Testis (tissue), 2 donors: ENCODE measurements at regions not wholly inside any gene's neighbourhood (a gene's known extent, or its start where the extent isn't known, plus 50 kb on each side); places are given as distances from the start of the nearest gene placed in this dataset.
"Not testable (repeated sequence)": the region's sequence is repeated elsewhere in the genome, so short reads cannot be mapped to it uniquely, and the experiment has no call there.

Experiments used
- DNase-seq: peaks from one replicate; pipeline ENCODE4 v3.0.0-alpha.2; 2019
- H3K27ac ChIP-seq, 2 donors: fragments of 200-600 bp; sonication (generic); one replicate each; pipeline ENCODE4 v1.5.1; 2019
- H3K27me3 ChIP-seq: fragments of 200-600 bp; sonication (generic); one replicate; pipeline ENCODE4 v1.5.1; 2019
- H3K36me3 ChIP-seq: fragments of 200-600 bp; sonication (generic); one replicate; pipeline ENCODE4 v1.5.1; 2017; ENCODE audit warnings: low read depth; ENCODE audit errors: missing control alignments
- H3K4me1 ChIP-seq: fragments of 200-600 bp; sonication (generic); one replicate; pipeline ENCODE4 v1.5.1; 2019
- H3K4me3 ChIP-seq, 2 donors: fragments of 200-600 bp; sonication (generic); one replicate each; pipeline ENCODE4 v1.5.1; 2017 to 2019
- H3K9me3 ChIP-seq: fragments of 200-600 bp; sonication (generic); one replicate; pipeline ENCODE4 v1.5.1; 2017
- POLR2A ChIP-seq: fragments of 450-650 bp; IDR thresholded peaks from one replicate; pipeline ENCODE4 v1.6.1; 2017; ENCODE audit warnings: antibody characterized with exemption, mild to moderate bottlenecking, moderate library complexity
- WGBS, 2 donors: methylation state at CpG; one replicate each; pipeline ENCODE4 v1.1.5; 2018; 5-methylcytosine and 5-hydroxymethylcytosine counted together
- intact Hi-C: fragments of 100-400 bp; cut with DNase I; formaldehyde crosslinking; loops from one replicate; pipeline ENCODE4 v1.15.1; 2023; ENCODE audit warnings: low total_unique reads
- TF ChIP-seq, protein P1 (sequence below), 3 experiments: fragments of 450-650 bp in 2 of 3; fragments of 200-600 bp in 1 of 3; sonication (generic) in 1 of 3; IDR thresholded peaks; one replicate each; pipeline ENCODE4 v1.5.1; 2016 to 2019; ENCODE audit warnings: antibody characterized with exemption in 3 of 3, mild to moderate bottlenecking in 2 of 3, moderate library complexity in 1 of 3

DNA sequence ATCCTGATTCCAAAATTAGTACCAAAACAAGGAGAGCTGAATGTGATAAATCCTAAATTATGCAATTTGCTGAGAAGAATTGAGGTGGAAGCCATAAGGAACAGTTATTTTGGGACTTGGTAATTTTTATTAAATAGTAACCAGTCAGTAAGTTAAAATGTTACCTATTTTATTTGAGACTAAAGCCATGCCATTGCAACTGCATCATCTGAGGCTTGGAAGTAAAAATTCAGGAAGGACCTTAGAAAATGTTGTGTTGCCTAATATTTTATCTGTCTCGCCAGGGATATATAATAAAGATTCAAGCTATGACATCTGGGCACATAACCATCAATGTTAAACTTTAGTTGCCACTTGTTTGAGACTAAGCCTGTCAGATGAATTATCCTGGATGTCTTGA is 341.3 kb upstream of the MAGEB16 start:
- H3K9me3 ChIP-seq: no peaks in the 10 kb centered on the region
- H3K36me3 ChIP-seq: no peaks in the 10 kb centered on the region
- intact Hi-C loops: no loop called here
- WGBS, 2 donors: 94 to 100% methylated on average over 1 of the region's 1 CpG
- TF ChIP-seq, protein P1, sequence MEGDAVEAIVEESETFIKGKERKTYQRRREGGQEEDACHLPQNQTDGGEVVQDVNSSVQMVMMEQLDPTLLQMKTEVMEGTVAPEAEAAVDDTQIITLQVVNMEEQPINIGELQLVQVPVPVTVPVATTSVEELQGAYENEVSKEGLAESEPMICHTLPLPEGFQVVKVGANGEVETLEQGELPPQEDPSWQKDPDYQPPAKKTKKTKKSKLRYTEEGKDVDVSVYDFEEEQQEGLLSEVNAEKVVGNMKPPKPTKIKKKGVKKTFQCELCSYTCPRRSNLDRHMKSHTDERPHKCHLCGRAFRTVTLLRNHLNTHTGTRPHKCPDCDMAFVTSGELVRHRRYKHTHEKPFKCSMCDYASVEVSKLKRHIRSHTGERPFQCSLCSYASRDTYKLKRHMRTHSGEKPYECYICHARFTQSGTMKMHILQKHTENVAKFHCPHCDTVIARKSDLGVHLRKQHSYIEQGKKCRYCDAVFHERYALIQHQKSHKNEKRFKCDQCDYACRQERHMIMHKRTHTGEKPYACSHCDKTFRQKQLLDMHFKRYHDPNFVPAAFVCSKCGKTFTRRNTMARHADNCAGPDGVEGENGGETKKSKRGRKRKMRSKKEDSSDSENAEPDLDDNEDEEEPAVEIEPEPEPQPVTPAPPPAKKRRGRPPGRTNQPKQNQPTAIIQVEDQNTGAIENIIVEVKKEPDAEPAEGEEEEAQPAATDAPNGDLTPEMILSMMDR (IDR thresholded peaks at IDR 0.05): no peak
- no peak for TF ChIP-seq POLR2A
- no peaks in the 10 kb centered on the region for H3K27me3 ChIP-seq
- no peak overlapping the region for H3K27ac ChIP-seq
- DNase-seq: no peak
- H3K4me3 ChIP-seq: no peak overlapping the region
- no peaks in the 10 kb centered on the region for H3K4me1 ChIP-seq

DNA sequence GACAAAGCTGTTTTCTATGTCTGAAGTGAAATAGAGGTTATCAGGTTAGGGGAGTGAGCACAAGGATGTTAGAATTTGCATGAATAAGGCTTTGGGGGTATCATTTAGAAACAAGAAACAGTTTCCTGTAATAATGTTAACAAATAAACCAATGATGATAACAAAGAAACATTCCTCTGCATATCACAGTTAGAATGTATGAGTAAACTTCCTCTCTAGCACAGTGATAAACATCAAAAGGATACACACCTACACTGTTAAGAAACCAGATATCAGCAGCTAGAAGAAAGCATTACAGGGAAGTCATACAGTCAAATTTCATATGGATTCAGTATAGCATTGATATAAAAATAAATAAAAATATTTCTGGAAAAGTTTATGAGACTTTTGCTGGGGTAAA is 340.0 kb upstream of the MAGEB16 start:
- H3K36me3 ChIP-seq: no peaks in the 10 kb centered on the region
- no peak for DNase-seq
- no peak overlapping the region for H3K27ac ChIP-seq
- no peaks in the 10 kb centered on the region for H3K9me3 ChIP-seq
- intact Hi-C loops: no loop called here
- no peak for TF ChIP-seq POLR2A
- TF ChIP-seq, protein P1 (IDR thresholded peaks at IDR 0.05): no peak
- no peaks in the 10 kb centered on the region for H3K27me3 ChIP-seq
- H3K4me3 ChIP-seq: no peak overlapping the region
- no peaks in the 10 kb centered on the region for H3K4me1 ChIP-seq

DNA sequence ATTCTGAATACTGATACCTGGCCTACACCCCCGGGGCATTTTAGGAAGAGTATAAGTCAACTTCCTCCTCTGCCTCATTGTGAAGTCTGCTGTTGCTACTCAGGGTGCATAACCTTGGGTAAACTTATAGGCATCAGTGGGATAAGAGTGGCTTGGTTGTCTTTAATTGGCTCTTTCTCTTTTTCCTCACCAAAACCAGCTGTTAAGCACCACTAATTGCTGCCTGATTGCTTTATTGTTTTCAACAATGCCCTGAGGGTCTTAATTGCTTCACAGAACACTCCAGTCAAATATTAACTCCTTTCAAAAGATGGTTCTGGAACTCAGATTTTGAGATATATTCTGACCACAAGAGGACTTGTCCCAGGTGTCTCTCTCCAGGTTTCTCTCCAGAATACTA is 337.0 kb upstream of the MAGEB16 start:
- H3K27ac ChIP-seq: no peak overlapping the region
- intact Hi-C loops: no loop called here
- no peaks in the 10 kb centered on the region for H3K9me3 ChIP-seq
- TF ChIP-seq, protein P1 (IDR thresholded peaks at IDR 0.05): no peak
- TF ChIP-seq POLR2A: no peak
- DNase-seq: no peak
- H3K4me3 ChIP-seq: no peak overlapping the region
- WGBS, 2 donors: 86 to 100% methylated on average over 1 of the region's 1 CpG
- no peaks in the 10 kb centered on the region for H3K27me3 ChIP-seq
- H3K36me3 ChIP-seq: no peaks in the 10 kb centered on the region
- H3K4me1 ChIP-seq: no peaks in the 10 kb centered on the region

DNA sequence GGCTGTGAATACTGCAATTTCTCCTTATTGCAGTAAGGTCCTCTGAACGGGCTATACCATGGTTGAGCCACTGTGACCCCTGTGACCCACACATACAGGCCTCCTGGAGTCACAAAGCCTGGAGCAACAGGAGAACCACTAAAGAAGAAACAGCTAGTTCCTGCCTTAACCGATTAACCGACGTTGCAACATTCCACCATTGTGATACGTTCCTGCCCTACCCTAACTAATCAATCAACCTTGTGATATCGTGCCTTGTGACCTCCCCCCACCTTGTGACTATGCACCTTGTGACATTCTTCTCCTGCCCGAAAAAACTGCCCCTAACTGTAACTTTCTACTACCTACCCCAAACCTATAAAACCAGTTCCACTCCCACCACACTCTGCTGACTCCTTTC is 301.5 kb upstream of the MAGEB16 start:
- DNase-seq, H3K27me3 ChIP-seq, H3K36me3 ChIP-seq, intact Hi-C loops, H3K4me1 ChIP-seq, H3K4me3 ChIP-seq, H3K27ac ChIP-seq, H3K9me3 ChIP-seq: not testable (repeated sequence)
- WGBS, 2 donors: 49 to 68% methylated on average over 7 of the region's 7 CpGs

DNA sequence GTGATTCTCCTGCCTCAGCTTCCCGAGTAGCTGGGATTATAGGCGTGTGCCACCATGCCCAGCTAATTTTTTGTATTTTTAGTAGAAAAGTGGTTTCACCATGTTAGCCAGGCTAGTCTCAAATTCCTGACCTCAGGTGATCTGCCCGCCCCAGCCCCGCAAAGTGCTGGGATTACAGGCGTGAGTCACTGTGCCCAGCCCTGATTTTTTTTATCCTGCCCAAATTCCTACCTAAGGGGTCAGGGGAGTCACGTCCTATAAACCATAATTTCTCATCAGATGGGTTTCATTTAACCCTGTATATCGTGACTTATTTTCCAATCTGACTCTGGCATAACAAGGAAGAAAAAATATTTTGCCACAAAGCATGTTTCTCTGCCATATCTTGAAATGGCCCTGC is 300.7 kb upstream of the MAGEB16 start:
- intact Hi-C loops, H3K4me3 ChIP-seq, H3K27ac ChIP-seq, DNase-seq, H3K4me1 ChIP-seq, H3K9me3 ChIP-seq, H3K36me3 ChIP-seq, H3K27me3 ChIP-seq: not testable (repeated sequence)
- WGBS, 2 donors: 68 to 69% methylated on average over 7 of the region's 7 CpGs

DNA sequence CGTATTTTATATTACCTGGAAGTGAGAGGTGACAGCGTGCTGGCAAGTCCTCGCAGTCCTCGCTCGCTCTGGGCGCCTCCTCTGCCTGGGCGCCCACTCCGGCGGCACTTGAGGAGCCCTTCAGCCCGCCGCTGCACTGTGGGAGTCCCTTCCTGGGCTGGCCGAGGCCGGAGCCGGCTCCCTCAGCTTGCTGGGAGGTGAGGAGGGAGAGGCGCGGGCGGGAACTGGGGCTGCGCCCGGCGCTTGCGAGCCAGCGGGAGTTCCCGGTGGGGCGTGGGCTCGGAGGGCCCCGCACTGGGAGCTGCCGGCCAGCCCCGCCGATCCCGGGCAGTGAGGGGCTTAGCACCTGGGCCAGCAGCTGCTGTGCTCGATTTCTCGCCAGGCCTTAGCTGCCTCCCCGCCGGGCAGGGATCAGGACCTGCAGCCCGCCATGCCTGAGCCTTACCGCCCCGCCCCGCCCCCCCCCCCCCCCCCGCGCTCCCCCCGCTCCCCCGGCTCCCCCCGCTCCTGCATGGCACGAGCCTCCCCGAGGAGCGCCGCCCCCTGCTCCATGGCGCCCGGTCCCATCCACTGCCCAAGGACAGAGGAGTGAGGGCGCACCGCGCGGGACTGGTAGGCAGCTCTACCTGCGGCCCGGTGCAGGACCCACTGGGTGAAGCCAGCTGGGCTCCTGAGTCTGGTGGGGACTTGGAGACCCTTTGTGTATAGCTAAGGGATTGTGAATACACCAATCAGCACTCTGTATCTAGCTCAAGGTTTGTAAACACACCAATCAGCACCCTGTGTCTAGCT is 298.9 kb upstream of the MAGEB16 start:
- Histone ChIP-seq H3K9me3 (no peaks in the 10 kb centered on the region), H3K4me3 (peak overlapping the region in 1 of 2 donors; percentile 20), H3K27ac (no peak overlapping the region), H3K36me3 (no peaks in the 10 kb centered on the region), H3K4me1 (no peaks in the 10 kb centered on the region), H3K27me3 (no peaks in the 10 kb centered on the region)
- intact Hi-C loops: no loop called here
- WGBS, 2 donors: 60 to 76% methylated on average over 1 to 16 of the region's 55 CpGs
- no peak for DNase-seq
- no peak for TF ChIP-seq POLR2A
- TF ChIP-seq, protein P1 (IDR thresholded peaks at IDR 0.05): no peak
